T-helper 22 cell (primary cell): ENCODE measurements at regions not wholly inside any gene's neighbourhood (a gene's known extent, or its start where the extent isn't known, plus 50 kb on each side); places are given as distances from the start of the nearest gene placed in this dataset.

Experiments used
- DNase-seq: peaks from one replicate; pipeline ENCODE4 v3.0.0-alpha.2; 2020; ENCODE audit warnings: low read depth

GRCh38 chr4:58688568-58688967 is 1578.4 kb upstream of the IGFBP7 start:
- no peak for DNase-seq

- no peak for DNase-seq
Measured at GRCh38 chr4:58679886-58680285, 1569.7 kb upstream of the IGFBP7 start.

DNA sequence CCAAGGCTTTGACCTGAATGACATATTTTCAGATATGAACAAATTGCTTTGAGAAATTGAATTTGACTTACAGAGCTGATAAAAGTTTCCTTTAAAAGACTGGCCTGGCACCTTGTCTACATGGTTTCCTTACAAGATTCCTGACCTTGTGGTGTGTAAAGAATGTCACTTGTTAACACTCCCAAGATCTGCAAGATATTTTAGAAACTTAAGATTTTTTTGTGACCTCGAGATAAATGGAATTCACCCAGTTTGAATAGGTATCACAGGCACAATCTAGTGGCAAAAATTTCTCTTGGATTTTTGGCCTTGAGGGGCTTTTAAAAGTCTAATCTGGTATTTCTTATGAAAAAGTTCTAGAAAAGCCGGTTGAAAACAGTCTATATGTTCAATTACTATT is 1568.9 kb upstream of the IGFBP7 start:
- DNase-seq: no peak

DNA sequence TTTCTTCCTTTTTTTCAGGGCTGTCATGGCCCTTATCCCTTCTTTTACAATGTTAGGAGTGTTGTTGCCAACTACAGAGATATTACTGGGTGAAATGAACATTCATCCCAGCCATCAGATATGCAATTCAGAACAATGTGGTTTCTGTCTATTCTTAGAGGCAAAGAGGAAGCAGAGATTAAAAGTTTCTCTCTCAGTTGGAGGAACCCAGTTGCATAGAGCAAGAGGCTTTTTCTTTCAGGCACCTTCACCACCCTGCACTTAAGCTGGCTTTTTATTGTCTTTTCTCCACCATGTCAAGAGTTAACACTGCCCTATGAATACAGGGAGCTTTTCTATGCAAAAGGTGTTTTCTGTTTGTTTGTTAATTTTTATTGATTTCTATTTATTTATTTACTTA is 1559.6 kb upstream of the IGFBP7 start:
- DNase-seq: no peak

- no peak for DNase-seq
Measured at GRCh38 chr4:58665649-58666048, 1555.5 kb upstream of the IGFBP7 start.

GRCh38 chr4:58658701-58659100 is 1548.5 kb upstream of the IGFBP7 start:
- DNase-seq: no peak

DNA sequence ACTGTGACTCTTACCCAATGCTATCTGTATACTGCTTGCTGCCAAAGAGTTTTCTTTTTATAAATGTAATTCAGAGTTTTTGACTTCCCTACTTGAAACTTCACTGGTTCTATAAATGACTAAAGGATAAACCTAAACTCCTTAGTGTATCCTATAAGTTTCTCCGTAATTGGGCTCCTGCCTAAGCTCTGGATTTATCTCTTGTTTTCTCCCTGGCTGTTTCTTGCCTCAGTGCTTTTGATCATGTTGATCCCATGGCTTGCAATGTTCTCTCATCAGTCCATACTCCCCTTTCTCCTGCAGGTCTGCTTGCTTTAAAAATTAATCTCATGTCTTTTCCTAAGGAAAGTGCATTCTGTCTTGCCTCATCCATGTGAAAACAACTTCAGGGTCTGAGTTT is 1543.1 kb upstream of the IGFBP7 start:
- DNase-seq: no peak

- no peak for DNase-seq
Measured at GRCh38 chr4:58649226-58649625, 1539.0 kb upstream of the IGFBP7 start.

GRCh38 chr4:58646126-58646525 is 1535.9 kb upstream of the IGFBP7 start:
- DNase-seq: no peak

- DNase-seq: no peak
Measured at GRCh38 chr4:58644549-58644948, 1534.4 kb upstream of the IGFBP7 start.

- DNase-seq: no peak
Measured at GRCh38 chr4:58636381-58636780, 1526.2 kb upstream of the IGFBP7 start.

- DNase-seq: no peak
Measured at GRCh38 chr4:58617226-58617625, 1507.0 kb upstream of the IGFBP7 start.

DNA sequence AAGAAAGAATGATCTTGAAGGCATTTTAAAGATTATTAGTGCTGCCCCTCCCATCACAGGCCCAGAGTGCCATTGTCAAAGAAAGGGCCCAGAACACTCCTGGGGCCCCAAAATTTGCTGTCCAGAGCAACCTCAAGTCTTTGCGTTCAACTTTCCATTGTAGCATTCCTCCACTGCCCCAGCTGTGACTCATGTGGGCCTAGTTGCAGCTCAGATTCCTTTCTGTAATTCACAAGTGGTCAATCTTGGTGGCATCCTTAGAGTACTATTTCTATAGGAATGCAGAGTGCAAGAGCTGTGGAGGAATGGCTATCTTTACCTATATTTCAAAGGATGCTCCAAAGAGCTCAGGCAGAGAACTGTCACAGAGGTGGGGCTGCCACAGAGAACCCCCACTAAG is 1500.8 kb upstream of the IGFBP7 start:
- DNase-seq: no peak

- no peak for DNase-seq
Measured at GRCh38 chr4:58606303-58606702, 1496.1 kb upstream of the IGFBP7 start.

- no peak for DNase-seq
Measured at GRCh38 chr4:58603951-58604350, 1493.8 kb upstream of the IGFBP7 start.

- DNase-seq: no peak
Measured at GRCh38 chr4:58602731-58603359, 1492.7 kb upstream of the IGFBP7 start.

DNA sequence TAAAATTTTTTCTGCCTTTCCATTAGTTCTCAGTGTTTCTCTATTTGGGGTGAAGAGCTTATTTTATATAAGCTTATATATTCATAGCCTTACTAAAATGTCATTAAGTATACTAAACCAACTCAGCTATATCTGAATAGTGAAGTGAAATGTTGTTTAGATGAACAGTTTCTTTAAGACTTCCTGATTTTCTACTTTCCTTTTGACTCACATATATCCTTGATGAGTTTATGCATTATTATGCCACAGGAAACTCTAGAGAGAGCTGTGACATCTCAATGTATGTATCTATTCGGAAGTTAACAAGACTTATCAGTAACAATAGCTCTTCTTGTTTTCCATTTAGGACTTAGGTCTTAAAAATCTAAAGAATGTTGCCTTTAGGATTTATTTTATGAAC is 1491.8 kb upstream of the IGFBP7 start:
- no peak for DNase-seq

DNA sequence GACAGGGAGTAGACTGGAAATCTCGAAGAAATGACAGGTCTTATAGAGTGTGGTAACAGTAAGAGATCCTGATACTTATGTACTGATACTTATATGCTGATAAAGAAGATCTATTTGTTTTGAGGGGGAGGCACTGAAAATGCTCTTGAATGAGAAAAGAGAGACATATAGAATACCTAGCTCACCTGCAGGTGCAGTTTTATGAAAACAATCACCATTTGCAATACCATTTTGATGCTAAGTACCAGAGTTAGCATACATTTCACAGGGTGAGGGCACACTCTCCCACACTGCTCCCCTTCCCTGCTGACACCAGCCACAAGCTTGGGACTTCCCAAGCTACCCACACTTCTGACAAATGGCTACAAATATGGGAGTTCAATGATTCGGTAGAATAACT is 1490.1 kb upstream of the IGFBP7 start:
- no peak for DNase-seq

- no peak for DNase-seq
Measured at GRCh38 chr4:58590722-58591121, 1480.5 kb upstream of the IGFBP7 start.

- DNase-seq: no peak
Measured at GRCh38 chr4:58587856-58588255, 1477.7 kb upstream of the IGFBP7 start.

DNA sequence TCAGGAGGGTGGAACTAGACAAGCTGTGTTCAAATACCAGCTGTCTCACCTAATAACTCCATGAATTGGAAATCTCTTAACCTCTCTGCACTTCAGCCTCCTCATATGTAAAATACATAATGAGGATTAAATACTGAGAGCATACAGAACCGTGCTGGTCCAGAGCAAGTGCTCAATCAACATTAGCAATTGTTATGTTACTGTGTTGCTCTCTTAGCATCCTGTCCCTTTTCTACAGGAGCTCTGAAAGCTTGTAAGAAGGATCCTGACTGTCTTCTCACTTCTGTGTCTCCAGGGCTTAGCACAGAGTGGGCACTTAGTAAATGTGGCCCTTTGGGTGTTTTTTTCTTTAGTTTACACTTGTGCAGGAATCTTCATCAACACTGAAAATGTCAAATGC is 1456.1 kb upstream of the IGFBP7 start:
- no peak for DNase-seq

DNA sequence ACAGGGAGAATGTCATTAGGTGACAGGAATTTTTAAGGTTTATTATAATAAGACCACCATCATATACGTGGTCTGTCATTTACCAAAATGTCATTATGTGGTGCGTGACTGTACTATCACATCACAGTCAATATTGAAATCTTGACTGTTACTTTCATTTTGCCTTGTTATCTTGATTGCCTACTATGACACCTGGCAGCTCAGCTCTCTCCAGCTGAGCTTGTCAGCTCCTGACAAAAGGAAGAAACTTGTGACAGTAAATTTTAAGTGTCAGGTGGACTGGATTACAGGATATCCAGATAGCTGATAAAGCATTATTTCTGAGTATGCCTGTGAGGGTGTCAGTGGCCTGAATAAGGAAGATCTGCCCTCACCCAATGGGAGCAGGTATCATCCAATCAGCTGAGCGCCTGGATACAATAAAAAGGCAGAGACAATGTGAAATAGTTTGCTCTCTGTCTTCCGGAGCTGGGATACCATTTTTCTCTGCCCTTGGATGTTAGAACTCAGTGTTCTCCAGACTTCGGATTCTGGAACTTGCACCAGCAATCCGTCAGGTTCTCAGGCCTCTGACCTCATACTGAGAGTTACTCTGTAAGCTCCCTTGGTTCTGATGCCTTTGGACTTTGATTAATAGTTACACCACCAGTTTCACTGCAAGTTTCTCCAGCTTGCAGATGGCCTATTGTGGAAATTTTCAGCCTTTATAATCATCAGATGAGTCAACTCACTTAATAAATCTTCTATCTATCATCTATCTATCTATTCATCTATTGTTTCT is 1454.7 kb upstream of the IGFBP7 start:
- no peak for DNase-seq

GRCh38 chr4:58561170-58561569 is 1451.0 kb upstream of the IGFBP7 start:
- no peak for DNase-seq

DNA sequence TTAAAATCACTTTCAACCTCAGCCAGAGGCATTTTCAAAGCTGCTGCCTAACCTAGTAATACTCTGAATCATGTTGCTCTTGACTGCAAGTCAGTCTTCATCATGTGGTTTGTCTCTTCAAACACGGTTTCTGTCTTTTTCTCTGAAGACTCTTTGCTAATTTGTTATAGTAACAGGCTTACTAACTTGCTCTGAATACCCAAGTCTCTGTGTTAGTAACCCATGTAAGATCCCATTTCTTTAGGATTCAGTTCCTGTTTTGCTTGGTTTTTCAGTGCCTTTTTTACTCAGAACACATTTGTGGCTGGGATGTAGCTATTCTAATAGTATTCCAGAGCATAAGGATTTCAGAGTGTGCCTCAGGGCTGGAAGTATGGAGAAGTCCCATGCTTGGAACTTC is 1450.6 kb upstream of the IGFBP7 start:
- DNase-seq: no peak
